ENCODE measurements at regions not wholly inside any gene's neighbourhood (a gene's known extent, or its start where the extent isn't known, plus 50 kb on each side); places are given as distances from the start of the nearest gene placed in this dataset.
A peak's percentile ranks its signal among the peaks of the same experiment; 100 is the strongest.

- ChIA-PET POLR2A (no interaction called here), CTCF (no interaction called here)
- Histone ChIP-seq H3K9me3 (ENCODE audit: control insufficient read depth in 2 of 3, low read length in 3 of 3) (no peaks in the 10 kb centered on the region), H3K36me3 (ENCODE audit: control insufficient read depth in 2 of 3, insufficient read depth in 3 of 3, low read length in 3 of 3) (no peaks in the 10 kb centered on the region), H3K4me1 (ENCODE audit: control insufficient read depth in 2 of 2, insufficient read depth in 2 of 2, low read length in 2 of 2) (peaks cover 0 to 12% of the 10 kb centered on the region in 2 donors), H3K27ac (ENCODE audit: low read depth, low read length) (no peak overlapping the region), H3K4me3 (ENCODE audit: low read length) (no peak overlapping the region), H3K27me3 (ENCODE audit: control insufficient read depth in 2 of 2, insufficient read depth in 2 of 2, low read length in 2 of 2) (no peaks in the 10 kb centered on the region)
- H3K27me3 Mint-ChIP-seq, result peaks cover 0 to 2% (median 0%) of the 10 kb centered on the region in 5 donors
- H3K36me3 Mint-ChIP-seq, result no peaks in the 10 kb centered on the region
- no peak for ATAC-seq
- peaks cover 0 to 1% (median 0%) of the 10 kb centered on the region in 11 donors for H3K9me3 Mint-ChIP-seq
- H3K27ac Mint-ChIP-seq, result no peak overlapping the region
- intact Hi-C loops (cut with micrococcal nuclease), result no loop called here
- H3K4me1 Mint-ChIP-seq, result peaks cover 0 to 7% (median 0%) of the 10 kb centered on the region in 7 donors
- no peak overlapping the region for H3K4me3 Mint-ChIP-seq
- no peak for DNase-seq
Observed at GRCh38 chr13:50420718-50421472, 405.7 kb downstream of the KCNRG start.

GRCh38 chr13:50421473-50422130, 406.4 kb downstream of the KCNRG start:
- Histone ChIP-seq H3K27me3 (ENCODE audit: control insufficient read depth in 2 of 2, insufficient read depth in 2 of 2, low read length in 2 of 2) (no peaks in the 10 kb centered on the region), H3K4me3 (ENCODE audit: low read length) (no peak overlapping the region), H3K4me1 (ENCODE audit: control insufficient read depth in 2 of 2, insufficient read depth in 2 of 2, low read length in 2 of 2) (peaks cover 0 to 12% of the 10 kb centered on the region in 2 donors), H3K27ac (ENCODE audit: low read depth, low read length) (no peak overlapping the region), H3K9me3 (ENCODE audit: control insufficient read depth in 2 of 3, low read length in 3 of 3) (no peaks in the 10 kb centered on the region), H3K36me3 (ENCODE audit: control insufficient read depth in 2 of 3, insufficient read depth in 3 of 3, low read length in 3 of 3) (no peaks in the 10 kb centered on the region)
- Mint-ChIP-seq H3K27ac (no peak overlapping the region), H3K4me1 (peaks cover 0 to 7% (median 0%) of the 10 kb centered on the region in 7 donors), H3K27me3 (peaks cover 0 to 2% (median 0%) of the 10 kb centered on the region in 5 donors), H3K36me3 (no peaks in the 10 kb centered on the region), H3K4me3 (no peak overlapping the region), H3K9me3 (no peaks in the 10 kb centered on the region)
- POLR2A ChIA-PET, result no interaction called here
- CTCF ChIA-PET, result no interaction called here
- DNase-seq (no peak), ATAC-seq (no peak)
- intact Hi-C loops (cut with micrococcal nuclease), result no loop called here

GRCh38 chr13:50422181-50423148, 407.2 kb downstream of the KCNRG start:
- DNase-seq (no peak), ATAC-seq (peak; percentile 69)
- no peaks in the 10 kb centered on the region for H3K36me3 Mint-ChIP-seq
- H3K27me3 Mint-ChIP-seq, result peaks cover 0 to 2% (median 0%) of the 10 kb centered on the region in 5 donors
- no peak overlapping the region for H3K4me3 Mint-ChIP-seq
- H3K27ac ChIP-seq (ENCODE audit: low read depth, low read length), result no peak overlapping the region
- peaks cover 0 to 7% (median 0%) of the 10 kb centered on the region in 7 donors for H3K4me1 Mint-ChIP-seq
- H3K4me3 ChIP-seq (ENCODE audit: low read length), result no peak overlapping the region
- ChIA-PET CTCF (interaction anchor here (0.7 kb wide), 1 partner anchor 255 kb away, joined by 4 read pairs; no protein-coding TSS in a partner anchor), POLR2A (interaction anchor here (0.6 kb wide), 1 partner anchor 34 kb away, joined by 3 read pairs; no protein-coding TSS in a partner anchor)
- intact Hi-C loops (cut with micrococcal nuclease), result no loop called here
- H3K4me1 ChIP-seq (ENCODE audit: control insufficient read depth in 2 of 2, insufficient read depth in 2 of 2, low read length in 2 of 2), result peaks cover 0 to 19% of the 10 kb centered on the region in 2 donors
- H3K36me3 ChIP-seq (ENCODE audit: control insufficient read depth in 2 of 3, insufficient read depth in 3 of 3, low read length in 3 of 3), result no peaks in the 10 kb centered on the region
- no peak overlapping the region for H3K27ac Mint-ChIP-seq
- H3K9me3 ChIP-seq (ENCODE audit: control insufficient read depth in 2 of 3, low read length in 3 of 3), result no peaks in the 10 kb centered on the region
- peaks cover 0 to 2% (median 0%) of the 10 kb centered on the region in 11 donors for H3K9me3 Mint-ChIP-seq
- no peaks in the 10 kb centered on the region for H3K27me3 ChIP-seq (ENCODE audit: control insufficient read depth in 2 of 2, insufficient read depth in 2 of 2, low read length in 2 of 2)

DNA sequence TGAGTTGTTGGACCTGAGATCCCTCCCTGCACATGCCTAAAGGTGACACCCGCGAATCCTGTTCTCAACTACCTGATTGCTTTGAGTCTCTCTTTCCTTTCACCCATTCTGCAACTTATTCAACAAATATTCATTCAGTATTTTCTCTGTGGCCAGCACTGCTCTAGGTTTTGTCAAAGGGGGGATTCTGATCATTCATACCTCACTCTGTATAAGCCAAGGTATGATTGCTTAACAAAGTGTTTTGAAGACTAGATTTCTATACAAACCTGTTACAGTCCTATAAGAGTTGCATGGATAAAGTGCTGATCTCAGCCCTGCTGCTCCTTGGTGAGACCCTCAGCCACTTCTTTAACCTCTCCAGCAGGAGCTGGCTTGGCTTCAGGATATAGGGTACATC, 409.7 kb downstream of the KCNRG start:
- Histone ChIP-seq H3K27me3 (ENCODE audit: control insufficient read depth in 2 of 2, insufficient read depth in 2 of 2, low read length in 2 of 2) (no peaks in the 10 kb centered on the region), H3K27ac (ENCODE audit: low read depth, low read length) (no peak overlapping the region), H3K4me1 (ENCODE audit: control insufficient read depth in 2 of 2, insufficient read depth in 2 of 2, low read length in 2 of 2) (peaks cover 0 to 27% of the 10 kb centered on the region in 2 donors), H3K4me3 (ENCODE audit: low read length) (no peak overlapping the region), H3K36me3 (ENCODE audit: control insufficient read depth in 2 of 3, insufficient read depth in 3 of 3, low read length in 3 of 3) (no peaks in the 10 kb centered on the region), H3K9me3 (ENCODE audit: control insufficient read depth in 2 of 3, low read length in 3 of 3) (no peaks in the 10 kb centered on the region)
- ChIA-PET CTCF (no interaction called here), POLR2A (no interaction called here)
- Mint-ChIP-seq H3K4me1 (peaks cover 0 to 11% (median 0%) of the 10 kb centered on the region in 7 donors), H3K36me3 (no peaks in the 10 kb centered on the region), H3K4me3 (no peak overlapping the region), H3K9me3 (peaks cover 0 to 2% (median 0%) of the 10 kb centered on the region in 11 donors), H3K27ac (no peak overlapping the region), H3K27me3 (peaks cover 0 to 2% (median 0%) of the 10 kb centered on the region in 5 donors)
- DNase-seq, result no peak
- intact Hi-C loops (cut with micrococcal nuclease), result no loop called here
- ATAC-seq, result no peak

DNA sequence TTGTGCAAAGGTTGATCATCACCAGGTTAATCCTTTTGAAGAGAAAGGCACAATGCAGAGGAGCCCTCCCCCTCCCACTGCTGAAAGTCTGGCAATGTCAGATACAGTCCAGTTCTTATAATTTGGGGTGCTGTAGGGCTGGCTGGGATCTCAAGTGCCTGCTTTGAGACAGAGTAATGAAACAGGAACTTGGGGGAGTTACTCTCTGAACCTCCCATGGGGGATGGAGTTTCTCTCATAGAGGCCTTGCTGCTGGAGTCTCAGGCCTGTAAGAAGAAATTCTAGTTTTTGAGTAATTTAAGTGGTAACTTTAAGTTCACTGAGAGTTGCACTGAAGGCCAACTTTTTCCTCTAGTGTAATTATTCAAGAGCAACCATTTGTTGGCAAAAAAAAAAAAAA, 410.5 kb downstream of the KCNRG start:
- Mint-ChIP-seq H3K27me3 (no peaks in the 10 kb centered on the region), H3K36me3 (no peaks in the 10 kb centered on the region), H3K4me3 (no peak overlapping the region), H3K9me3 (peaks cover 0 to 2% (median 0%) of the 10 kb centered on the region in 11 donors), H3K4me1 (peaks cover 0 to 11% (median 0%) of the 10 kb centered on the region in 7 donors), H3K27ac (no peak overlapping the region)
- intact Hi-C loops (cut with micrococcal nuclease), result no loop called here
- H3K4me1 ChIP-seq (ENCODE audit: control insufficient read depth in 2 of 2, insufficient read depth in 2 of 2, low read length in 2 of 2), result peaks cover 0 to 27% of the 10 kb centered on the region in 2 donors
- H3K27me3 ChIP-seq (ENCODE audit: control insufficient read depth in 2 of 2, insufficient read depth in 2 of 2, low read length in 2 of 2), result no peaks in the 10 kb centered on the region
- no peak overlapping the region for H3K27ac ChIP-seq (ENCODE audit: low read depth, low read length)
- POLR2A ChIA-PET, result no interaction called here
- CTCF ChIA-PET, result no interaction called here
- ATAC-seq (no peak), DNase-seq (no peak)
- no peaks in the 10 kb centered on the region for H3K36me3 ChIP-seq (ENCODE audit: control insufficient read depth in 2 of 3, insufficient read depth in 3 of 3, low read length in 3 of 3)
- H3K9me3 ChIP-seq (ENCODE audit: control insufficient read depth in 2 of 3, low read length in 3 of 3), result no peaks in the 10 kb centered on the region
- no peak overlapping the region for H3K4me3 ChIP-seq (ENCODE audit: low read length)

DNA sequence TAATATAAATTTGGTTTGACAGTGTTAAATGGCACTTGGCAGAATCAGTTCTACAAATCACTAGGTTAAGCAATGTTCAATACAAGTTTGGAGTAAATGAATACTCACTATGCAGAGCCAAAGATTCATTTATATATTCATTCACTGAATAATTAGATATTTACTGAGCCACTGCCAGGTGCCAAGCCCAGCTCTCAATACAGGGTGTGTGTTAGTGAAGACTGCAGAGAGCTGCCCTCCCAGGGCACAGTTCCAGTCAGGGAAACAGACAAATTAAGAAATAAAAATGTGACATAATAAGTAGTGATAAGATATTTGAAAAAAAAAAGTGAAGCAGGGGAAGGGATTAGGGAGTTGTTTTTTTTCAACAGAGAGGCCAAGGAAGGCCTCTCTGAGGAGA, 411.7 kb downstream of the KCNRG start:
- no peak overlapping the region for H3K4me3 Mint-ChIP-seq
- intact Hi-C loops (cut with micrococcal nuclease), result no loop called here
- no peak overlapping the region for H3K27ac Mint-ChIP-seq
- H3K27me3 Mint-ChIP-seq, result no peaks in the 10 kb centered on the region
- Histone ChIP-seq H3K9me3 (ENCODE audit: control insufficient read depth in 2 of 3, low read length in 3 of 3) (no peaks in the 10 kb centered on the region), H3K4me1 (ENCODE audit: control insufficient read depth in 2 of 2, insufficient read depth in 2 of 2, low read length in 2 of 2) (peaks cover 0 to 22% of the 10 kb centered on the region in 2 donors), H3K4me3 (ENCODE audit: low read length) (no peak overlapping the region), H3K36me3 (ENCODE audit: control insufficient read depth in 2 of 3, insufficient read depth in 3 of 3, low read length in 3 of 3) (no peaks in the 10 kb centered on the region), H3K27me3 (ENCODE audit: control insufficient read depth in 2 of 2, insufficient read depth in 2 of 2, low read length in 2 of 2) (no peaks in the 10 kb centered on the region), H3K27ac (ENCODE audit: low read depth, low read length) (no peak overlapping the region)
- peaks cover 0 to 11% (median 0%) of the 10 kb centered on the region in 7 donors for H3K4me1 Mint-ChIP-seq
- ChIA-PET CTCF (interaction anchor here (0.5 kb wide), 1 partner anchor 17 kb away, joined by 3 read pairs; no protein-coding TSS in a partner anchor), POLR2A (no interaction called here)
- H3K36me3 Mint-ChIP-seq, result no peaks in the 10 kb centered on the region
- DNase-seq (no peak), ATAC-seq (no peak)
- peaks cover 0 to 2% (median 0%) of the 10 kb centered on the region in 11 donors for H3K9me3 Mint-ChIP-seq

Measured in naive thymus-derived CD4-positive, alpha-beta T cell (primary cell).